ENCODE measurements at regions not wholly inside any gene's neighbourhood (a gene's known extent, or its start where the extent isn't known, plus 50 kb on each side); places are given as distances from the start of the nearest gene placed in this dataset.

- no peak for DNase-seq (ENCODE audit: low spot score)
These were observed 62.3 kb upstream of the NKX2-2 start for GRCh38 chr20:21575981-21576740.

GRCh38 chr20:21575167-21575566 lies 61.3 kb upstream of the NKX2-2 start:
- DNase-seq (ENCODE audit: low spot score), result no peak

GRCh38 chr20:21574443-21574842 lies 60.6 kb upstream of the NKX2-2 start:
- no peak for DNase-seq (ENCODE audit: low spot score)

GRCh38 chr20:21573259-21573658 lies 59.4 kb upstream of the NKX2-2 start:
- DNase-seq (ENCODE audit: low spot score), result no peak

- DNase-seq (ENCODE audit: low spot score), result peak; percentile 15
These were observed 58.2 kb upstream of the NKX2-2 start for GRCh38 chr20:21571841-21572690.

GRCh38 chr20:21570285-21570992 lies 56.6 kb upstream of the NKX2-2 start:
- DNase-seq (ENCODE audit: low spot score), result no peak

- no peak for DNase-seq (ENCODE audit: low spot score)
These were observed 55.7 kb upstream of the NKX2-2 start for GRCh38 chr20:21569586-21569985.

- DNase-seq (ENCODE audit: low spot score), result peak; percentile 35
These were observed 50.4 kb upstream of the NKX2-2 start for GRCh38 chr20:21564127-21564773.

Data from putamen (tissue), 1 donor.